Prostate gland (tissue), 2 donors: ENCODE measurements at regions not wholly inside any gene's neighbourhood (a gene's known extent, or its start where the extent isn't known, plus 50 kb on each side); places are given as distances from the start of the nearest gene placed in this dataset.

ENCODE experiments used
- CTCF ChIP-seq, 4 experiments: fragments of 200-600 bp in 2 of 4; fragments of 450-650 bp in 2 of 4; sonication (generic) in 2 of 4; IDR thresholded peaks; 1 replicate in 3 of 4; 2 replicates in 1 of 4; pipeline ENCODE4 v1.5.1; 2016 to 2019; ENCODE audit warnings: antibody characterized with exemption in 4 of 4, mild to moderate bottlenecking in 2 of 4, moderate library complexity in 2 of 4
- POLR2A ChIP-seq: fragments of 450-650 bp; IDR thresholded peaks from one replicate; pipeline ENCODE4 v1.6.1; 2016; ENCODE audit warnings: antibody characterized with exemption, mild to moderate bottlenecking
- POLR2AphosphoS5 ChIP-seq: sonication (generic); formaldehyde crosslinking; IDR thresholded peaks from one replicate; pipeline ENCODE4 v1.6.1; 2017; ENCODE audit warnings: antibody characterized with exemption

GRCh38 chrX:20591246-20591645 is 324.5 kb upstream of the RPS6KA3 start:
- no peak for TF ChIP-seq POLR2A
- TF ChIP-seq CTCF (IDR thresholded peaks at IDR 0.05): no peak
- TF ChIP-seq POLR2AphosphoS5: no peak
